T-helper 2 cell (primary cell): ENCODE measurements at regions not wholly inside any gene's neighbourhood (a gene's known extent, or its start where the extent isn't known, plus 50 kb on each side); places are given as distances from the start of the nearest gene placed in this dataset.

Experiments
- DNase-seq, 5 experiments: peaks; one replicate each; pipeline versions ENCODE4 v3.0.0 to v3.0.0-alpha.2; 2012 to 2022

DNA sequence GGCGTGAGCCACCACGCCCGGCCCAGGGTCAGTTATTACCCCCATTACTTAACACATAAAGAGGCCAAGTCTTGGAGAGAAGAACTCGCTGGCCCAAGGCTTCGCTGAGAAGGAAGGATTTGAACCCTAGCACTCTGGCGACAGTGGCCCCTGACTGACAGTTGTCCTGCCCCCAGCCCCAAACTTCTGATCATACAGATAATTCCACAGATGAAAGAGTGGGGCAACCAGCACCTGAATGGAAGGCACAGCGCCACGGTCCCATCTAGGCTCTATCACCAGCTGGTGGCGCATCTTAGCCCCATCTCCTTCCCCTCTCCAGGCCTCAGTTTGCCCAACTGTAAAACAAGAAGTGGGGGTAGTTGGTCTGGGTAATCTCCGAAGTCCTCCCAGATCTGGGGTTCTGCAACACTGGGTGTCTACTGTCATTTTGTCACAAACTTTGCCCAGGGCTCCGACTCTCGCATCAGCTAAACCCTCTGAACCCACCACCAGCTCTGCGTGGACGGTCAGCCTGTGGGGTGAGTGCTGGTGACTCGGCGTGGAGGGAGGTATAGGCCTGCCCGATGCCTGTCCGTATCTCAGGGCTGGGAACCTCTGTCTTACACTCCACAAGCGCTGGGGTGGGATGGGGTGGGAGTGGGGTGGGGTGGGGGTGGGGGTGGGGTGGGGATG lies 209.3 kb downstream of the C9orf50 start:
- DNase-seq: no peak

DNA sequence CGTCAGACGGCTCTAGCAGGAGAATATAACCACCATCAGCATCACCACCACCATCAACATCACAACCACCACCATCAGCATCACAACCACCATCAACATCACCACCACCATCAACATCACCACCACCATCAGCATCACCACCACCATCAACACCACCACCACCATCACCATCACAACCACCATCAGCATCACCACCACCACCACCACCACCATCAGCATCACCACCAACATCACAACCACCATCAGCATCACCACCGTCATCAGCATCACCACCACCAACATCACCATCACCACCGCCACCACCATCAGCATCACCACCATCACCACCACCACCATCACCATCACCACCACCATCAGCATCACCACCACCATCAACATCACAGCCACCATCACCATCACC lies 210.7 kb downstream of the C9orf50 start:
- DNase-seq: peak in 2 of 5 experiments; percentile 8 to 44

DNA sequence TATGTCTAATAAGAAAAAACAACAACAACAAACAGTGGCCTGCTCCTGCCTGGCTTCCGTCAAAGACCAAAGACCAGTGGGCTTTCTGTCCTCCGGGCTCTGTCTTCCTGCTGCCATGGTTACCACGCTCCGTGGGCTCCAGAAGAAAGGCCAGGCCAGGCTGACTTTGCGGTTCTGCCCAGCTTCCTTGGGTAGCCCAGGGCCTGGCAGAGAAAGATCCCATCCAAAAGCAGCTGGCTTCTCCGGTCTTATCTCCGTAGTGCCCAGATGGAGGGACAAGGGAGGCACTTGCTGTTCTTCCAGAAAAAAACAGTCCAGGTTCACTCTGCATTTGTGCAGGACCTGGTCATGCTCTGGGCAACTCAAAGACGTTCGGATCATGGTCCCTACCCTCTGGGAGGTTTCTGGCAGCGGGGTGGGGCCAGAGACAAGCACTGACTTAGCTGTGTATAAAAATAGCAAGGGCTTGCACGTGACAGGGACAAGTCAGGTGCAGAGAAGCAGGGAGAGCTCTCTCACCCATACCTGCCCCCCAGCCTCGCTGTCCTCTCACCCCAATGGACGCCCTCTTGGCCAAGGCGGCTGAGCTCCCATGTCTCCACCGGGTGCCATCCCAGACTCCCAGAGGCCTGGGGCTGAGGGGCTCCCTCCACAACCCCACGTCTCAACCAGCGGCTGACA lies 212.2 kb downstream of the C9orf50 start:
- no peak for DNase-seq

GRCh38 chr9:129407905-129408452 lies 212.9 kb downstream of the C9orf50 start:
- no peak for DNase-seq

DNA sequence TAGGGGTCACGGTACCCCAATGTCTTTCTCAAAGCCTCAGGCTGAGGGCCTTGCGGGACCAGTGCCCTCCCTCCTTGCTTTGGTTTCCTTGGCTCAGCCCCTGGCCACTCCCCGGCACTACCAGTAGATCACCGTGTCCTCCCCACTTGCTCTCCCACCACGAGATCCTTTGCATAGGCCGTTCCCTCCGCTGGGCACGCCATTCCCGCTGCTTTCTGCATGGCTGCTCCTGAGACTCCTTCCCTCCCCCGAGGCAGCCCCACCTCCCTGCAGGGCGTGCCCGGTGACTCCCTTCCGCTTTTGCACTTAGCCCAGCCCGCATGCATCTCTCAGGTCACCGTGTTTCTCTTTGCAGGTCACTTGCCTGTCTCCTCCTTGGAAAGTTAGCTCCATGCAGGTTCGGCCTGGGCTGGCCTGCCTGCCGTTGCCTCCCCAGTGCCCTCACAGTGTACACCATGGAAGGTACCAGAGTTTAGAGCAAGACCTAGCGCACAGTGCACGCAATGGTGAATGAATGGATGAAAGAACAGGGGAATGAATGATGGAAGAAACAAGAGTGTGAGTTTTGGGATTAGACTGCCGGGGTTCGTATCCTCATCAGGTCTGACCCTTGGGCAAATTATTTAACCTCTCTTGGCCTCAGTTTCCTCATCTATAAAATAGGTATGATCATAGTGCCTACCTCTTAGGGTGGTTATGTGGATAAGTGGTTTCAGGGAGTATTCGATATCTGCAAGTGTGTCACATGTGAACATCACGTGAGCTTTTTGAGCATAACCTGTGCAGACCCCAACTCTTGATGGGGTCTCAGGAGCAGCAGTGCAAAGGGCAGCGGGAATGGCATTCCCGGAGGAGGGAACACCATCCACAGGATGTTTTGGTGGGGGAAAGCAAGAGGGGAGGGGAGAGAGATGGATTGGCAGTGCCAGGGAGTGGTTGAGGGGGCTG lies 214.3 kb downstream of the C9orf50 start:
- no peak for DNase-seq

GRCh38 chr9:129405827-129406213 lies 215.1 kb downstream of the C9orf50 start:
- no peak for DNase-seq

DNA sequence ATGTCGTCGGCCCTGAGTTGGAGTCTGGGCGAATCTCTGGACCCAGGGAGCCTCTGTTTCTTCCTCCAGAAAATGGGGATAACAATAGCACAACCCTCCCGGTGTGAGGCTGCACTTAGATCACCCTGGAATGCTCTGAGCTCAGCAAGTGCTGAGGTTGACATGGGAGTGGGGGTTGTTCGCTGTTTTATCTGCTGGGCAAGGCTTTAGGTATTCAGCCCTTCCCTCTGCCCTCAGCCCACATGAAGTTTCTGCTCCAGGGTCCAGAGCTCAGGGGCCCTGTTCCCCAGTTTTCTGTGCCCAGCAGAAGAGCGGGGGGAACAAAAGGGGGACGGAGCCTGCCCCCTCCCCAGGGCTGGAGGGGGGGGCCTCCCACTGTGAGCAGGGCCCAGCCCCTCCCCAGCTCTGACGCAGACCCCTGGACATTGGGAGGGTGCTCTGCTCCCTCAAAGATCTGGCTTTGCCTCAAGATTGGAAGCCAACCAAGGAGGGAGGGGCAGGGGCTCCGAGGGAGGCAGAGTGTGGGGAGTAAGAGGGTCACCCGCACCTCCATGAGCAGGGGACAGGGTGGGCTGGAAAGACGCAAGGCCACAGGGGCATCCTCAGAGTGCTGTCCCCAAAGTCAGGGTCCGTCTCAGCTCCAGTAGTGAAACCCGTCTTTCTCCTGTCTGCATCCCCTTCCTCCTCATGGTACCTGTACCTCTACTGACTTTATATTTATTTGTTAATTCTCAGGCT lies 215.6 kb downstream of the C9orf50 start:
- no peak for DNase-seq

DNA sequence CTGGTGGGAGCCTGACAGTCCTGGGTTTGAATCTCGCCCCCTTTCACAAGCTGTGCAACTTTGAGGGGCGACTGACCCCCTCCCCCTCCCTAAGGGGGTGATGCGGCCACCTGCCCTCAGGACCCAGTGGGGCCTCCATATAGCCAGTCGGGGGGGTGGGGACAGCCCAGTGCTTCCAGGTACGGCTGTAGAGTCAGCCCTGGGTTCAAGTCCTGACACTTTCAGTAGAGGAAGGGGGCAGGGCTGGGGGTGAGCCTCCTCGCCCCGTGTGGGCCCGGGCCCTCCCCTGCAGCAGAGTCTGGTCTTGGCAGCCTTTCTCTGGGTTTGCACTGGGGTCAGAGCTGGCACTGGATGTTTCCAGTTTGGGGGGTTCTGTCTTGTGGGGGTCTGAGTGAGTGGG lies 216.3 kb downstream of the C9orf50 start:
- DNase-seq: no peak

GRCh38 chr9:129403779-129404620 lies 216.9 kb downstream of the C9orf50 start:
- DNase-seq: no peak

DNA sequence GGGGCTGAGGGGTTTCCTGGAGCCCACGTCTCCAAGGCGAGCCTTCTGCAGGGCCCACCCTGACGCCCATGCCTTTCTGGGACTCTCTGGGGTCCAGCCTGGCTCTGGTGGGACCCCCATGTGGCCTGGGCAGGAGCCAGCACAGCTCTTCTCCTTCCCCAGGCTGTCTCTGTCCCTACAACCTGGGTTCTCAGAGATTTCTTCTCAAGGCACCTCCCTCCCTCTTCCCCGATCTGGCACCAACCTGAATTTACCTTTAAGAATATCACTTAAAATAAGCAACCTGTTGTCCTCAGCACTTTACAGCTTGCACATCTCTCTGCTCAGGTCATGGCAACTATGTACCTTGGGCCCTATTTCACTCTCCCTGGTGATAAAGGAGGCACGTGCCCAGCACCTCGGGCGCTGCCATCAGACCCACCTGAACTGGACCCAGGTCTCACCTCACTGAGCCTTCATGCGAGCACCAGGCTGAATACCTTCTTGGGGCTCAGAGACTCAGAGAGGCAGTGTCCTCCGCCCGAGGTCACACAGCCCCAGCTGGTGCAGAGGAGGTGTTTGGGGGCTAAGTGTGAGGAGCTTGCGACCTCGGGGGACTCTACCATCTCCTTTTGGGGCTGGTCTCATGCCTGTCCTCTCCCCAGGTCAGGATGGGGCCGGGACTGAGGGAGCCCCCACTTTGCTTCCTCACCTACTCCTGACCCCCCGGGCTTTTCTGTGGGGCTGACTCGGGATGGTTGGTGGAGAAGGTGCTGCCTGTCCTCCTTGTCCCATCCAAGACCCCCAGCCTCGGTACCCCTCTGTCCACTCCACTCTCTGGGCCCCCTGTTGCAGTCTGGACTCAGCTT lies 217.7 kb downstream of the C9orf50 start:
- DNase-seq: no peak

GRCh38 chr9:129402371-129402739 lies 218.5 kb downstream of the C9orf50 start:
- no peak for DNase-seq

GRCh38 chr9:129401623-129402370 lies 219.1 kb downstream of the C9orf50 start:
- no peak for DNase-seq

DNA sequence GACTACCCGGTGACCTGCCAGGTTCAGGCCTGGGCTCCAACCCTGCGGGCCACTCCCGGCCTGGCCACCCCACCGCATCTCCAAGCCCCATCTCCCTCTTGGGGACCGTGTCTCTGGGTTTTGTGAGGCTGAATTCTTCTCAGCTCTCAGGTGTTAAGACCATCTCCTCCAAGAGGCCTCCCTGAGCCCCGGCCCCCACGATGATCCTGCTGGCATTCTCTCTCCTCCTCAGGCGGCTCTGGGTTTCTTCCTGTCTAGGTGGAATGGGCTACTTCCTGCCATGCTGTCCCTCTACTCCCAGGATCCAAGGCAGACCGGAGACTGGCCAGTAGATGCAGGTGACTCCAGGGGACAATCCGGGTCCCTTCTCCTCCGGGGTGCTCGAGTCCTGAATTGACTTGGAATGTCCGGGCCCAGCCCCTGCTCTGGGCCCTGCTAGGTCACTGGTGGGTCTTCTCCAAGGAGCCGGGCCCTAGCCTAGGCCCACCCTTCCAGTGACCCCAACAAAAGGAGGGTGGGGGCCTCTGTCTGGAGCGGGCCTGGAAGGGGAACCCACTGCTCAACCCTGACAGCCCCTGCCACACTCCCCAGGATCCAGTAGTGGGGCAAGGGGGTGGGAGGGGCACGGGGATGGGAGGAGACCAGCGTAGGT lies 219.8 kb downstream of the C9orf50 start:
- DNase-seq: no peak

DNA sequence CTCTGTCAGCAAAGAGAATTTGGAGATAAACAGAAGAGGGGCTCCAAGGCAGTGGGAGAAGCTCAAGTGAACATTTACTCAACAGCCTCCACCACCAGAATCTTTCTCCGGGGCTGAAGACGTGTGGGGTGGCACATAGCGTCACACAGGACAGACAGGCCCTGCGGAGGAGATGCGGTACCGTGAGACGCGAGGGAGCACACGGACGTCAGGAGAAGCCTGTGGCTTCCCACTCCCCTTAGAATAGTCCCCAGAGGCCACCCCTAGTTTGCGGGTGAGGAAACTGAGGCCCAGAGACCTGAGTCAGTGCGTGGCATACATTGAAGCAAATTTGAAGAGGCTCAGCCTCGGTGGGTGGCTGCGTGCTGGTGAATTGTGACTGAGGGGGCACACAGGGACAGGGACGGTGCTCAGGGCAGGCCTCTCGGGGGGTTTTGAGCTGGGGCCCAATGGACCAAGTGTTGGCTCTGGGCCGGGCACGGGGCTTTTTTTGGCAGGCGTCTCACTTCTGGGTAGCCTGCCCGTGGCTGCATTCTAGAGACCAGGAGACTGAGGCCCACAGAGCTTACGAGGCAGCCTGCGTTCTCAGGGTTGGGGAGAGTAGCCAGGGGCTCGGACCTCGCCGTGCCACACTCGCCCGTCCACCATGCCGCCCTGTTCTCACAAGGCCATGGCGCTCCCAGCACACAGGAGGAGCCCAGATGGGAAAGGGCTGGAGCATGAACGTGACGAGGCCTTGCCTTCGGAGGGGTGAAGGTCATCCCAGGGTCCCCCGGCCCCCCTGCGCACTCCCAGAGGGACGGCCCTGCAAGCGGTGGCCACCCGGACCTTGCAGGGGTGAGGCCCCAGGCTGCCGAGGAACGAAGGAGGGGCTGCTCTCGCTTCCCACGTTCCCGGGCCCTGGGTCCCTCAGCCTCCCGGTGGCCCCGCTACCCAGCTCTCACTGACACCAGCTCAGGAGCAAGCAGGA lies 220.6 kb downstream of the C9orf50 start:
- no peak for DNase-seq

DNA sequence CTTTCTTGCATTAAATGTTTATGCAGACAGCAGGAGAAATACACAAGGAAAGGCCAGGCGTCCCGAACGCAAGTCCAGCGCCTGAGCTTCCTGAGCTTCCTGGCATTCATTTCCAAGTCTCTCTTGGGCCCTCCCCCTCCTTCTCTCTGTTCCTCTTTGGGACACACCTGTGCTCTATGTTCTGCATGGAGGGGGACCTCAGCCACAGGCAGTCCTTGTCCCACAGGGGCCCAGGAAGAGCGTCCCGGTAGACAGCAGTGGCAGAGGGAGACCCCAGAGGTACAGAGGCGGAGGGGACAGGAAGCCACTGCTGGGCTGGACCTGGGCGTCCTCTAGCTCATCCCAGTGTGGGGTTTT lies 221.3 kb downstream of the C9orf50 start:
- DNase-seq: no peak

GRCh38 chr9:129398961-129399633 lies 221.0 kb upstream of the IER5L start:
- no peak for DNase-seq
